Mesendoderm (in vitro differentiated cells): ENCODE measurements at regions not wholly inside any gene's neighbourhood (a gene's known extent, or its start where the extent isn't known, plus 50 kb on each side); places are given as distances from the start of the nearest gene placed in this dataset.
"Not testable (repeated sequence)": the region's sequence is repeated elsewhere in the genome, so short reads cannot be mapped to it uniquely, and the experiment has no call there.

ENCODE experiments used
- DNase-seq: peaks from one replicate; pipeline ENCODE4 v3.0.0; 2013
- H2AK5ac ChIP-seq: 2 replicates; pipeline ENCODE4 v1.6.1; 2013; ENCODE audit warnings: low read length, inconsistent platforms
- H2BK120ac ChIP-seq: 2 replicates; pipeline ENCODE4 v1.6.1; 2013; ENCODE audit warnings: low read depth, mild to moderate bottlenecking, low read length, moderate library complexity, mixed read lengths
- H2BK15ac ChIP-seq: replicated peaks from 2 replicates; pipeline ENCODE4 v1.6.1; 2013; ENCODE audit warnings: low read depth, mild to moderate bottlenecking, moderate library complexity
- H2BK5ac ChIP-seq: 2 replicates; pipeline ENCODE4 v1.6.1; 2013; ENCODE audit warnings: low read length, inconsistent platforms
- H3K18ac ChIP-seq: 2 replicates; pipeline ENCODE4 v1.6.1; 2013; ENCODE audit warnings: mild to moderate bottlenecking, low read length, mixed read lengths
- H3K23ac ChIP-seq: one replicate; pipeline ENCODE4 v1.6.1; 2013; ENCODE audit warnings: low read length
- H3K27ac ChIP-seq: 2 replicates; pipeline ENCODE4 v1.5.1; 2013; ENCODE audit warnings: low read depth, mild to moderate bottlenecking, inconsistent platforms, low read length, moderate library complexity
- H3K27me3 ChIP-seq: 2 replicates; pipeline ENCODE4 v1.6.1; 2013; ENCODE audit warnings: low read length, control low read depth, mild to moderate bottlenecking, inconsistent platforms; ENCODE audit not compliant: insufficient read depth, poor library complexity
- H3K36me3 ChIP-seq: 2 replicates; pipeline ENCODE4 v1.6.1; 2013; ENCODE audit warnings: low read length, inconsistent platforms; ENCODE audit not compliant: control insufficient read depth, insufficient read depth
- H3K4ac ChIP-seq: one replicate; pipeline ENCODE4 v1.6.1; 2013; ENCODE audit warnings: low read depth, mild to moderate bottlenecking, low read length, moderate library complexity
- H3K4me1 ChIP-seq: 2 replicates; pipeline ENCODE4 v1.6.1; 2013; ENCODE audit warnings: low read depth, low read length, inconsistent platforms; ENCODE audit not compliant: control insufficient read depth
- H3K4me2 ChIP-seq: 2 replicates; pipeline ENCODE4 v1.6.1; 2013; ENCODE audit warnings: low read length
- H3K4me3 ChIP-seq: 2 replicates; pipeline ENCODE4 v1.5.1; 2013; ENCODE audit warnings: mild to moderate bottlenecking, low read length
- H3K56ac ChIP-seq: one replicate; pipeline ENCODE4 v1.6.1; 2013; ENCODE audit warnings: low read length
- H3K79me1 ChIP-seq: 2 replicates; pipeline ENCODE4 v1.6.1; 2013; ENCODE audit warnings: low read length, inconsistent platforms
- H3K79me2 ChIP-seq: 2 replicates; pipeline ENCODE4 v1.6.1; 2013; ENCODE audit warnings: mild to moderate bottlenecking, low read length; ENCODE audit not compliant: control insufficient read depth, insufficient read depth
- H3K9ac ChIP-seq: 2 replicates; pipeline ENCODE4 v1.6.1; 2013; ENCODE audit warnings: low read length, inconsistent platforms
- H4K5ac ChIP-seq: one replicate; pipeline ENCODE4 v1.6.1; 2013; ENCODE audit warnings: low read length
- H4K8ac ChIP-seq: one replicate; pipeline ENCODE4 v1.6.1; 2013; ENCODE audit warnings: low read depth, mild to moderate bottlenecking, control low read depth, low read length, moderate library complexity
- WGBS: extraction: QIAGEN DNeasy Blood & Tissue Kit; methylation state at CpG from one replicate; pipeline ENCODE4 v1.1.7; 2013; ENCODE audit warnings: low lambda C conversion rate, missing lambda C conversion rate; ENCODE audit not compliant: insufficient coverage; ENCODE audit errors: extremely low coverage; 5-methylcytosine and 5-hydroxymethylcytosine counted together

DNA sequence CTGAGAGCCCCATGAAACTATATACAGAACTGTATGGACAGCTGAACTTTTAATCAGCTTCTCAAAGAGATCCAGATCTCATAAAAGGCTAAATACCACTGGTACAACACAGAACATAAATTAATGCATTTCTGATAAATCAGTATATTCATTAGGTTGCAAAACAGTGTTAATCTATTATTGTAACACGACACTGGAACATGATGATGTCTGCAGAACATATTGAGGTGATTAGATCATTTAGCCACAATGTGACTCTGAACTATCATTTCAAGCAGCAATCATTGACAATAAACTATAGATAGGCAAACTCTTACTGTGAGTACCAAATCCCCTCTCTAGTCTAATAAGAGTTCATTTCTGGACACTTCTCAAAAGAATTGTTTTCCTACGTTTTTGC, 50.3 kb downstream of the GASK1B start:
- no peak overlapping the region for H3K4me2 ChIP-seq
- H3K36me3 ChIP-seq = no peaks in the 10 kb centered on the region
- H2BK120ac ChIP-seq = no peak overlapping the region
- H3K27me3 ChIP-seq = no peaks in the 10 kb centered on the region
- H4K8ac ChIP-seq = no peak overlapping the region
- no peaks in the 10 kb centered on the region for H3K4me1 ChIP-seq
- H3K9ac ChIP-seq = no peak overlapping the region
- no peak overlapping the region for H3K4me3 ChIP-seq
- no peak for DNase-seq
- H3K23ac ChIP-seq = no peak overlapping the region
- no CpG with 5 or more reads among the region's 2 CpGs for WGBS
- H3K4ac ChIP-seq = no peak overlapping the region
- no peak overlapping the region for H2BK15ac ChIP-seq
- H3K27ac ChIP-seq = no peak overlapping the region
- H3K79me2 ChIP-seq = no peaks in the 10 kb centered on the region
- no peak overlapping the region for H3K56ac ChIP-seq
- H2BK5ac ChIP-seq = no peak overlapping the region
- H3K18ac ChIP-seq = no peak overlapping the region
- no peak overlapping the region for H2AK5ac ChIP-seq
- H4K5ac ChIP-seq = no peak overlapping the region
- no peaks in the 10 kb centered on the region for H3K79me1 ChIP-seq

DNA sequence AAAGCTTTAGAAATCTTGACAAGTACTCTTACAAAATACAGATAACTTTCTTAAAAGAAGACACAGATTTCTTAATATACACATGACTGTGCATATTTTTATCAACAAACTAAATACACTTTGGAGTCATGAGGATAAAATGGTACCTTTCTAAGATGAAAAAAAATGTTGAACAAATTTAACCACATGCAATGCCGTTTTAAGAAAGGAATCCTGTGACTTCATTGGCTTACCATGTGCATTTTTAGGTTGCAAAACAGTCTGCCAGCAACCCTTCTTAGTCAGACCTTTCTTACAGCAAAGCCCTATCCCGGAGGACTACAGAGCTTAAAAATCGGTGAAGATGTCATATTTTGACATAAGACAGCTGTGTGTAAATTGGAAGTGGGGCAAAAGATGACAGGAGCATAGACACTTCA, 51.7 kb downstream of the GASK1B start:
- no peaks in the 10 kb centered on the region for H3K79me1 ChIP-seq
- WGBS = no CpG with 5 or more reads among the region's 3 CpGs

DNA sequence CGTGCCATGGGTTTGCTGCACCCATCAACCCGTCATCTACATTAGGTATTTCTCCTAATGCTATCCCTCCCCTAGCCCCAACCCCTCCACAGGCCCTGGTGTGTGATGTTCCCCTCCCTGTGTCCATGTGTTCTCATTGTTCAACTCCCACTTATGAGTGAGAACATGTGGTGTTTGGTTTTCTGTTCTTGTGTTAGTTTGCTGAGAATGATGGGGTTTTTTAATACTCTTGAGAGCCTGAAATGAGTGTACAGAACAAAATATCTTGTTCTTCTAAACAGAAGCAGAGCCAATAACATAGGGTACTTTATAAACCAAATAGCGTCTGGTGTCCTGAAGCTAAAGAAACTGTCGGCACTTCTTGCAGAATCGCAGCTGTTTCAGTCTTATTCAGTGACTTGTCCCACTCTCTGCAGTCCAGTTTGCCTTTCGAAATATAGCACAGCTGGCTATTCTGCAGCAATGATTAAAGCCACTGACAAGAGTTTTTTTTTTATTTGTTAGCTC, 52.1 kb downstream of the GASK1B start:
- H3K36me3 ChIP-seq, H2BK120ac ChIP-seq, H3K79me1 ChIP-seq, H3K4me2 ChIP-seq, H2BK5ac ChIP-seq, H4K5ac ChIP-seq, H3K4ac ChIP-seq, H3K18ac ChIP-seq, H3K4me1 ChIP-seq, H2AK5ac ChIP-seq, H3K23ac ChIP-seq, H3K27me3 ChIP-seq, H4K8ac ChIP-seq, H3K79me2 ChIP-seq, H3K27ac ChIP-seq, DNase-seq, H3K4me3 ChIP-seq, H3K56ac ChIP-seq, H2BK15ac ChIP-seq, H3K9ac ChIP-seq: not testable (repeated sequence)
- WGBS = no CpG with 5 or more reads among the region's 6 CpGs

More for the DNA sequence above, 51.7 kb downstream of the GASK1B start:
- Histone ChIP-seq H2BK5ac (no peak overlapping the region), H3K9ac (no peak overlapping the region), H2BK15ac (no peak overlapping the region), H3K56ac (no peak overlapping the region), H3K27me3 (no peaks in the 10 kb centered on the region), H4K8ac (no peak overlapping the region), H3K4me1 (no peaks in the 10 kb centered on the region), H3K18ac (no peak overlapping the region), H3K4me2 (no peak overlapping the region), H2AK5ac (no peak overlapping the region), H3K4me3 (no peak overlapping the region), H4K5ac (no peak overlapping the region), H3K23ac (no peak overlapping the region), H3K79me2 (no peaks in the 10 kb centered on the region), H2BK120ac (no peak overlapping the region), H3K36me3 (no peaks in the 10 kb centered on the region), H3K4ac (no peak overlapping the region), H3K27ac (no peak overlapping the region)
- DNase-seq = peak; percentile 48

DNA sequence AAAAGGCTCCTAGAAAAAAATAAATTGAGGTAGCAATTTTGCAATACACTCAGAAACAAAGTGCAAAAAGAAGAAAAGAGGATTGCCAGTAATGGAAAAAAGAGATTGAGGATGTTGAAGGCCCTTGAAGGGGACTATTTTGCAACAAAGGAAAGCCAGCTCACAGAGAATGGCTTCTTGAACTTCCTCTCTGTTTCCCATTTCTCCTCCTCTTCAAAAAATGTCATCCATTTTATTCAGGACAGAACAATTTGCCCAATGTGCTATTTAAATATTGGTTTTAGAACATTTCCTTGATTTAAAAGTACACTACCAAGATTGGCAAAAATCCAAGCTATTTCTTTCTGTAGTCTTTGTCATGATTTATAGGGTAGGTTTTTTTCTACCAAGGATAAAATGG, 60.2 kb downstream of the GASK1B start:
- Histone ChIP-seq H4K5ac (no peak overlapping the region), H4K8ac (no peak overlapping the region), H3K4me2 (no peak overlapping the region), H3K4ac (no peak overlapping the region), H3K56ac (no peak overlapping the region), H3K36me3 (no peaks in the 10 kb centered on the region), H3K79me1 (no peaks in the 10 kb centered on the region), H3K4me1 (no peaks in the 10 kb centered on the region), H3K27ac (no peak overlapping the region), H2AK5ac (no peak overlapping the region), H3K27me3 (no peaks in the 10 kb centered on the region), H3K4me3 (no peak overlapping the region), H3K9ac (no peak overlapping the region), H3K18ac (no peak overlapping the region), H2BK15ac (no peak overlapping the region), H3K79me2 (no peaks in the 10 kb centered on the region), H3K23ac (no peak overlapping the region), H2BK5ac (no peak overlapping the region), H2BK120ac (no peak overlapping the region)
- DNase-seq = no peak

DNA sequence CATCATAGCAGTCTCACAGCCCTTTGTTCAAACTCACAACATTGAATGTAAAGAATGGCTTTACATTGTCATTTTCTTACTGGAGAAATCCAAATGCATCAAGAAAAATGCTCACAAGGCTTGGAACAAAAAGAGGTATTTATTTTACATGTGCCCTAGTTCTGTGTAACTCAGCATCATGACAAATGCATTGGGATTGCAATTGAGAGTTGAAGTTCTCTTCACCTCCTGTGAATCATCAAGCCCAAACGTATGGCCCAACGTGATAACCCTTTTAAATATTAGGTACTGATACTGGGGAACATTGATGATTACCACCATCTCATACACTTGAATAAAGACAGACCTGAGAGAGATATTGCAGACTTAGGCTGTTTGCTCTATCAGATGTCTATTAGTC, 61.6 kb downstream of the GASK1B start:
- Histone ChIP-seq H2BK5ac (no peak overlapping the region), H3K4me1 (no peaks in the 10 kb centered on the region), H3K79me1 (no peaks in the 10 kb centered on the region), H3K23ac (no peak overlapping the region), H4K5ac (no peak overlapping the region), H2BK120ac (no peak overlapping the region), H3K27ac (no peak overlapping the region), H3K56ac (no peak overlapping the region), H2BK15ac (no peak overlapping the region), H3K36me3 (no peaks in the 10 kb centered on the region), H4K8ac (no peak overlapping the region), H3K18ac (no peak overlapping the region), H2AK5ac (no peak overlapping the region), H3K79me2 (no peaks in the 10 kb centered on the region), H3K9ac (no peak overlapping the region), H3K4me2 (no peak overlapping the region), H3K27me3 (no peaks in the 10 kb centered on the region), H3K4ac (no peak overlapping the region), H3K4me3 (no peak overlapping the region)
- no peak for DNase-seq
- no CpG with 5 or more reads among the region's 2 CpGs for WGBS

DNA sequence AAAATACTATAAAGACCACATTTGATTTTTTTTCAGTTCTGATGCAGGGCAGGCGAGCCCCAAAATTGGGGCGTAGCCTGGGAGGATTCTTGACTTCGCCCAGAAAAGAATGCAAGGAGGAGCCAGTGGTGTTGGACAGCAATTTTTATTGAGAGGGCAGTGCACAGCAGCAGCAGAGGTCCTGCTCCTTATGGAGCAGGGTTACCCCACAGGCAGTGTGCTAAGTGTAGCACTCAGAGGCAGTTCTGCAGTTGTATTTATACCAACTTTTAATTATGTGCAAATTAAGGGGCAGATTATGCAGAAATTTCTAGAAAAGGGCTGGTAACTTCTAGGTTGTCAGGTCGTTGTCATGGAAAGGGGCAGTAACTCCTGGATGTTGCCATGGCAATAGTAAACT, 69.9 kb downstream of the GASK1B start:
- DNase-seq = peak; percentile 49
- Histone ChIP-seq H3K79me1 (no peaks in the 10 kb centered on the region), H2AK5ac (no peak overlapping the region), H3K18ac (no peak overlapping the region), H3K23ac (no peak overlapping the region), H3K9ac (no peak overlapping the region), H4K8ac (no peak overlapping the region), H3K79me2 (no peaks in the 10 kb centered on the region), H4K5ac (no peak overlapping the region), H3K36me3 (no peaks in the 10 kb centered on the region), H3K4ac (no peak overlapping the region), H3K27ac (no peak overlapping the region), H3K56ac (no peak overlapping the region), H3K4me2 (no peak overlapping the region), H2BK5ac (no peak overlapping the region), H3K4me1 (no peaks in the 10 kb centered on the region), H3K4me3 (no peak overlapping the region), H2BK120ac (no peak overlapping the region), H2BK15ac (no peak overlapping the region), H3K27me3 (no peaks in the 10 kb centered on the region)
- WGBS = no CpG with 5 or more reads among the region's 4 CpGs
